ENCODE measurements at regions not wholly inside any gene's neighbourhood (a gene's known extent, or its start where the extent isn't known, plus 50 kb on each side); places are given as distances from the start of the nearest gene placed in this dataset.
"Not testable (repeated sequence)": the region's sequence is repeated elsewhere in the genome, so short reads cannot be mapped to it uniquely, and the experiment has no call there.

GRCh38 chrX:64570204-64570603 lies 175.0 kb upstream of the MTMR8 start:
- Histone ChIP-seq H3K4me1 (ENCODE audit: insufficient read depth, low read length) (no peaks in the 10 kb centered on the region), H3K4me3 (ENCODE audit: low read depth in 1 of 2, low read length in 2 of 2) (no peak overlapping the region), H2AFZ (ENCODE audit: low read depth, low read length) (no peak overlapping the region), H3K36me3 (ENCODE audit: insufficient read depth, low read length) (no peaks in the 10 kb centered on the region), H3K27me3 (ENCODE audit: insufficient read depth, low read length, poor library complexity) (no peaks in the 10 kb centered on the region), H4K20me1 (ENCODE audit: insufficient read depth, low read length) (no peaks in the 10 kb centered on the region), H3K4me2 (ENCODE audit: insufficient read depth, low read length) (no peak overlapping the region), H3K9me3 (ENCODE audit: insufficient read depth, low read length, severe bottlenecking) (no peaks in the 10 kb centered on the region), H3K27ac (ENCODE audit: low read length) (no peak overlapping the region), H3K79me2 (ENCODE audit: insufficient read depth, low read length) (no peaks in the 10 kb centered on the region), H3K9ac (ENCODE audit: low read depth, low read length) (no peak overlapping the region)
- ATAC-seq (ENCODE audit: insufficient read depth, low read depth), result peak; percentile 66; the same call in 2 of the 3 replicates
- no peak for DNase-seq
- peak; percentile 67 for TF ChIP-seq CTCF (IDR thresholded peaks at IDR 0.05; ENCODE audit: borderline replicate concordance, extremely low read depth, low read length, poor library complexity, severe bottlenecking)
- TF ChIP-seq EZH2 (IDR thresholded peaks at IDR 0.05; ENCODE audit: borderline replicate concordance, low read depth, low read length, severe bottlenecking), result no peak

- not testable (repeated sequence) for H3K9me3 ChIP-seq (ENCODE audit: insufficient read depth, low read length, severe bottlenecking); H3K4me3 ChIP-seq (ENCODE audit: low read depth in 1 of 2, low read length in 2 of 2); H3K27me3 ChIP-seq (ENCODE audit: insufficient read depth, low read length, poor library complexity); H3K9ac ChIP-seq (ENCODE audit: low read depth, low read length); ATAC-seq (ENCODE audit: insufficient read depth, low read depth); H3K79me2 ChIP-seq (ENCODE audit: insufficient read depth, low read length); H3K27ac ChIP-seq (ENCODE audit: low read length); DNase-seq; H3K4me1 ChIP-seq (ENCODE audit: insufficient read depth, low read length); H3K4me2 ChIP-seq (ENCODE audit: insufficient read depth, low read length); H2AFZ ChIP-seq (ENCODE audit: low read depth, low read length); H4K20me1 ChIP-seq (ENCODE audit: insufficient read depth, low read length); H3K36me3 ChIP-seq (ENCODE audit: insufficient read depth, low read length)
Measured at GRCh38 chrX:64565348-64565747, 170.1 kb upstream of the MTMR8 start.

GRCh38 chrX:64549236-64549635 lies 154.0 kb upstream of the MTMR8 start:
- peaks cover 13% of the 10 kb centered on the region for H3K4me1 ChIP-seq (ENCODE audit: insufficient read depth, low read length)
- not testable (repeated sequence) for H3K4me2 ChIP-seq (ENCODE audit: insufficient read depth, low read length); H3K4me3 ChIP-seq (ENCODE audit: low read depth in 1 of 2, low read length in 2 of 2); H4K20me1 ChIP-seq (ENCODE audit: insufficient read depth, low read length); H2AFZ ChIP-seq (ENCODE audit: low read depth, low read length); H3K9ac ChIP-seq (ENCODE audit: low read depth, low read length); H3K27ac ChIP-seq (ENCODE audit: low read length); H3K36me3 ChIP-seq (ENCODE audit: insufficient read depth, low read length); H3K9me3 ChIP-seq (ENCODE audit: insufficient read depth, low read length, severe bottlenecking); H3K27me3 ChIP-seq (ENCODE audit: insufficient read depth, low read length, poor library complexity); H3K79me2 ChIP-seq (ENCODE audit: insufficient read depth, low read length); ATAC-seq (ENCODE audit: insufficient read depth, low read depth)
- peak; percentile 43 for DNase-seq

GRCh38 chrX:64536736-64537135 lies 141.5 kb upstream of the MTMR8 start:
- Histone ChIP-seq H3K4me1 (ENCODE audit: insufficient read depth, low read length) (no peaks in the 10 kb centered on the region), H3K36me3 (ENCODE audit: insufficient read depth, low read length) (no peaks in the 10 kb centered on the region), H3K27me3 (ENCODE audit: insufficient read depth, low read length, poor library complexity) (no peaks in the 10 kb centered on the region), H3K9me3 (ENCODE audit: insufficient read depth, low read length, severe bottlenecking) (no peaks in the 10 kb centered on the region), H2AFZ (ENCODE audit: low read depth, low read length) (no peak overlapping the region), H4K20me1 (ENCODE audit: insufficient read depth, low read length) (no peaks in the 10 kb centered on the region), H3K9ac (ENCODE audit: low read depth, low read length) (no peak overlapping the region), H3K79me2 (ENCODE audit: insufficient read depth, low read length) (no peaks in the 10 kb centered on the region), H3K4me3 (ENCODE audit: low read depth in 1 of 2, low read length in 2 of 2) (no peak overlapping the region), H3K4me2 (ENCODE audit: insufficient read depth, low read length) (no peak overlapping the region), H3K27ac (ENCODE audit: low read length) (no peak overlapping the region)
- DNase-seq, result no peak
- no peak for TF ChIP-seq CTCF (IDR thresholded peaks at IDR 0.05; ENCODE audit: borderline replicate concordance, extremely low read depth, low read length, poor library complexity, severe bottlenecking)
- TF ChIP-seq EZH2 (IDR thresholded peaks at IDR 0.05; ENCODE audit: borderline replicate concordance, low read depth, low read length, severe bottlenecking), result no peak
- no peak for ATAC-seq (ENCODE audit: insufficient read depth, low read depth)
